ENCODE measurements at regions not wholly inside any gene's neighbourhood (a gene's known extent, or its start where the extent isn't known, plus 50 kb on each side); places are given as distances from the start of the nearest gene placed in this dataset.

GRCh38 chr3:18641916-18642315 is 216.8 kb upstream of the SATB1 start:
- Histone ChIP-seq H3K4me3 (no peak overlapping the region), H3K36me3 (no peaks in the 10 kb centered on the region), H3K4me1 (peaks cover 0 to 7% (median 0%) of the 10 kb centered on the region in 6 donors), H3K27ac (no peak overlapping the region), H3K27me3 (replicated peaks in 1 of 7) (no peaks in the 10 kb centered on the region), H3K9me3 (no peaks in the 10 kb centered on the region)
- DNase-seq = no peak
- TF ChIP-seq CTCF (IDR thresholded peaks at IDR 0.05 in 8 of 11, conservative IDR thresholded peaks at IDR 0.05 in 3 of 11) (no peak), POLR2A (IDR thresholded peaks at IDR 0.05) (no peak), POLR2AphosphoS5 (IDR thresholded peaks at IDR 0.05) (no peak)
- intact Hi-C loops (cut with DNase I; ENCODE audit: low total_unique reads) = no loop called here
- WGBS, 5 donors = 92 to 95% (median 94%) methylated on average over 3 of the region's 3 CpGs

DNA sequence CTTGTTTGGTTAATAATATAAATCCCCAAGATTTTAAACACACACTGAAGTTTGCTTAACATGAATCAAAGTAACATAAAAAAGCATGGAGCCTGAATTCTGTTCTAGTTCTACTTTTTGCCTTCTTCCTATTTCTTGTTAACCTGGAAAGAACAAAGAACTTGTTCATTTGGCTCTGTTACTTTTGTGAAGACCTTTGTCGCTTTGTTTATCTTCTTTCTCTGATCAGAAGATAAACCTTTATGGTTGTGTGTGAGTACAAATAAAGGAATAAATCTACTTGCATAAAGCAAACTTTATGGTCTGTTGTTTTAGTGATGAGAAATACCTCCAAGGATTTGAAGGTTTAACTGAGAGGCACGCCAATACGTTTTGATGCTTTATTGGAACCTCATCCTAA is 210.1 kb upstream of the SATB1 start:
- intact Hi-C loops (cut with DNase I; ENCODE audit: low total_unique reads) = no loop called here

GRCh38 chr3:18634461-18634860 is 209.3 kb upstream of the SATB1 start:
- Histone ChIP-seq H3K4me3 (no peak overlapping the region), H3K36me3 (no peaks in the 10 kb centered on the region), H3K9me3 (peaks cover 0 to 3% (median 0%) of the 10 kb centered on the region in 8 donors), H3K27ac (no peak overlapping the region), H3K4me1 (no peaks in the 10 kb centered on the region), H3K27me3 (replicated peaks in 1 of 7) (no peaks in the 10 kb centered on the region)
- WGBS, 5 donors = 84 to 91% (median 89%) methylated on average over 6 of the region's 6 CpGs
- intact Hi-C loops (cut with DNase I; ENCODE audit: low total_unique reads) = no loop called here
- DNase-seq = no peak
- TF ChIP-seq POLR2AphosphoS5 (IDR thresholded peaks at IDR 0.05) (no peak), CTCF (IDR thresholded peaks at IDR 0.05 in 8 of 11, conservative IDR thresholded peaks at IDR 0.05 in 3 of 11) (no peak), POLR2A (IDR thresholded peaks at IDR 0.05) (no peak)

More for the DNA sequence above, 210.1 kb upstream of the SATB1 start:
- 78 to 92% (median 86%) methylated on average over 3 of the region's 3 CpGs for WGBS, 5 donors
- Histone ChIP-seq H3K27ac (no peak overlapping the region), H3K27me3 (replicated peaks in 1 of 7) (no peaks in the 10 kb centered on the region), H3K36me3 (no peaks in the 10 kb centered on the region), H3K4me3 (no peak overlapping the region), H3K4me1 (no peaks in the 10 kb centered on the region), H3K9me3 (peaks cover 0 to 3% (median 0%) of the 10 kb centered on the region in 8 donors)
- no peak for DNase-seq
- TF ChIP-seq CTCF (IDR thresholded peaks at IDR 0.05 in 8 of 11, conservative IDR thresholded peaks at IDR 0.05 in 3 of 11) (no peak), POLR2A (IDR thresholded peaks at IDR 0.05) (no peak), POLR2AphosphoS5 (IDR thresholded peaks at IDR 0.05) (no peak)

DNA sequence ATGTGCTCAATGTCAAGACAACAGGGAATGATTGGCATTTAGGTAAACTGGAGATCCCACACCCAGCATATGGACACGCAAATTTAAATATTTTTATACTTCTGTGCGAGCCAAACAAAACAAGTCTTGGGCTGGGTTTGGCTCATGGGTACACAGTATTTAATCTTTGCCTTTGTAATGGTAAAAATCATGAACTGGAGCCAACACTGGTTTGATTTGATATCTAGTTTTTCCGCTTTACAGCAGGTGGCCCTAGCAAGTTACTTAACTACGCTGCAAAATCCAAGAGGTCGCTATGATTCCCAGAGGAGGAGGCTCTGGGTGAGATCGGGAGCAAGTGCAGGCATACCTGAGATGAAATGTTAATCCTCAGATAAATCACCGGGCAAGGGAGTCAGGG is 207.9 kb upstream of the SATB1 start:
- no peak for DNase-seq
- TF ChIP-seq CTCF (IDR thresholded peaks at IDR 0.05 in 8 of 11, conservative IDR thresholded peaks at IDR 0.05 in 3 of 11) (no peak), POLR2A (IDR thresholded peaks at IDR 0.05) (no peak), POLR2AphosphoS5 (IDR thresholded peaks at IDR 0.05) (no peak)
- WGBS, 5 donors = 86 to 94% (median 90%) methylated on average over 7 of the region's 7 CpGs
- H3K4me1 ChIP-seq = no peaks in the 10 kb centered on the region
- no peaks in the 10 kb centered on the region for H3K36me3 ChIP-seq
- H3K27me3 ChIP-seq (replicated peaks in 1 of 7) = no peaks in the 10 kb centered on the region
- no peak overlapping the region for H3K27ac ChIP-seq
- peaks cover 0 to 3% (median 0%) of the 10 kb centered on the region in 8 donors for H3K9me3 ChIP-seq
- H3K4me3 ChIP-seq = no peak overlapping the region
- intact Hi-C loops (cut with DNase I; ENCODE audit: low total_unique reads) = no loop called here

Measured in spleen (tissue), 11 donors.